PFSK-1 (cell line): ENCODE measurements at regions not wholly inside any gene's neighbourhood (a gene's known extent, or its start where the extent isn't known, plus 50 kb on each side); places are given as distances from the start of the nearest gene placed in this dataset.

Experiments
- FOXP2 ChIP-seq: optimal IDR thresholded peaks from 2 replicates; pipeline ENCODE3; 2011; ENCODE audit warnings: borderline replicate concordance, control low read depth, inconsistent platforms; ENCODE audit not compliant: insufficient read depth; ENCODE audit errors: extremely low read length, extremely low read depth
- POLR2AphosphoS5 ChIP-seq: IDR thresholded peaks from 2 replicates; pipeline ENCODE4 v1.6.1; 2012; ENCODE audit warnings: low read depth, mild to moderate bottlenecking, control low read depth, low read length, moderate library complexity
- SIN3A ChIP-seq: IDR thresholded peaks from 2 replicates; pipeline ENCODE4 v1.6.1; 2012; ENCODE audit warnings: mild to moderate bottlenecking, low read length, moderate library complexity, borderline replicate concordance; ENCODE audit not compliant: insufficient read depth
- TAF1 ChIP-seq: IDR thresholded peaks from 2 replicates; pipeline ENCODE4 v1.6.1; 2012; ENCODE audit warnings: low read length, control low read depth, borderline replicate concordance; ENCODE audit not compliant: insufficient read depth
- TF ChIP-seq, protein P1 (sequence below), 2 experiments: IDR thresholded peaks; 2 replicates each; pipeline versions ENCODE4 v1.6.1 to v1.8.0; 2011 to 2012; ENCODE audit warnings: low read depth in 2 of 2, low read length in 2 of 2, control low read depth in 1 of 2, inconsistent platforms in 1 of 2, mild to moderate bottlenecking in 1 of 2, moderate library complexity in 1 of 2; ENCODE audit not compliant: insufficient read depth in 1 of 2

- no peak for TF ChIP-seq POLR2AphosphoS5
- no peak for TF ChIP-seq FOXP2
- TF ChIP-seq, protein P1, sequence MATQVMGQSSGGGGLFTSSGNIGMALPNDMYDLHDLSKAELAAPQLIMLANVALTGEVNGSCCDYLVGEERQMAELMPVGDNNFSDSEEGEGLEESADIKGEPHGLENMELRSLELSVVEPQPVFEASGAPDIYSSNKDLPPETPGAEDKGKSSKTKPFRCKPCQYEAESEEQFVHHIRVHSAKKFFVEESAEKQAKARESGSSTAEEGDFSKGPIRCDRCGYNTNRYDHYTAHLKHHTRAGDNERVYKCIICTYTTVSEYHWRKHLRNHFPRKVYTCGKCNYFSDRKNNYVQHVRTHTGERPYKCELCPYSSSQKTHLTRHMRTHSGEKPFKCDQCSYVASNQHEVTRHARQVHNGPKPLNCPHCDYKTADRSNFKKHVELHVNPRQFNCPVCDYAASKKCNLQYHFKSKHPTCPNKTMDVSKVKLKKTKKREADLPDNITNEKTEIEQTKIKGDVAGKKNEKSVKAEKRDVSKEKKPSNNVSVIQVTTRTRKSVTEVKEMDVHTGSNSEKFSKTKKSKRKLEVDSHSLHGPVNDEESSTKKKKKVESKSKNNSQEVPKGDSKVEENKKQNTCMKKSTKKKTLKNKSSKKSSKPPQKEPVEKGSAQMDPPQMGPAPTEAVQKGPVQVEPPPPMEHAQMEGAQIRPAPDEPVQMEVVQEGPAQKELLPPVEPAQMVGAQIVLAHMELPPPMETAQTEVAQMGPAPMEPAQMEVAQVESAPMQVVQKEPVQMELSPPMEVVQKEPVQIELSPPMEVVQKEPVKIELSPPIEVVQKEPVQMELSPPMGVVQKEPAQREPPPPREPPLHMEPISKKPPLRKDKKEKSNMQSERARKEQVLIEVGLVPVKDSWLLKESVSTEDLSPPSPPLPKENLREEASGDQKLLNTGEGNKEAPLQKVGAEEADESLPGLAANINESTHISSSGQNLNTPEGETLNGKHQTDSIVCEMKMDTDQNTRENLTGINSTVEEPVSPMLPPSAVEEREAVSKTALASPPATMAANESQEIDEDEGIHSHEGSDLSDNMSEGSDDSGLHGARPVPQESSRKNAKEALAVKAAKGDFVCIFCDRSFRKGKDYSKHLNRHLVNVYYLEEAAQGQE (IDR thresholded peaks at IDR 0.05; ENCODE audit: insufficient read depth in 1 of 2, low read depth in 2 of 2, low read length in 2 of 2): no peak
- no peak for TF ChIP-seq TAF1
- TF ChIP-seq SIN3A: no peak
Observed at GRCh38 chr2:183952741-183953140, 645.6 kb upstream of the ZNF804A start.

- TF ChIP-seq POLR2AphosphoS5 (no peak), TAF1 (no peak), SIN3A (no peak), FOXP2 (no peak)
- TF ChIP-seq, protein P1 (IDR thresholded peaks at IDR 0.05; ENCODE audit: insufficient read depth in 1 of 2, low read depth in 2 of 2, low read length in 2 of 2): no peak
Observed at GRCh38 chr2:183963609-183964008, 634.7 kb upstream of the ZNF804A start.

DNA sequence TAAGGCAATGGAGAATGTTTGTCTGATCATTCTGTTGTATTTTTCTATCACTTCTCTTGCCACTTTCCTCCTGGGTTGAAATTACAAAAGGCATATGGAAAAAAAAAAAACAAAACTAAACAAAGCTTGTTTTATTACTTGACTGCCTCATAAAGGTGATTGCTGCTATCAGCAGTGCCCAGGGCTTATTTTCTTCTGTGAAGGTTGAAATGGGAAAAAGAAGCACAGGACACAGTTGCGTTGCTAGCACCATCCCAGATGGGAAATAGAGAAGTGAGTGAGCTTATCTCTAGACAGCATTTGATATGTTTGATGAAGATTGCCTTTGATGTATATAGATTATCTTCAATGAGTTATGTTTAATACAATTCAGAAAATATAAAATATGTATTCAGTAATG lies 633.8 kb upstream of the ZNF804A start:
- TF ChIP-seq POLR2AphosphoS5 (no peak), FOXP2 (no peak), SIN3A (no peak), TAF1 (no peak)
- TF ChIP-seq, protein P1 (IDR thresholded peaks at IDR 0.05; ENCODE audit: insufficient read depth in 1 of 2, low read depth in 2 of 2, low read length in 2 of 2): no peak

- TF ChIP-seq SIN3A (no peak), FOXP2 (no peak), TAF1 (no peak), POLR2AphosphoS5 (no peak)
- TF ChIP-seq, protein P1 (IDR thresholded peaks at IDR 0.05; ENCODE audit: insufficient read depth in 1 of 2, low read depth in 2 of 2, low read length in 2 of 2): no peak
Observed at GRCh38 chr2:183967756-183968155, 630.6 kb upstream of the ZNF804A start.

- no peak for TF ChIP-seq TAF1
- no peak for TF ChIP-seq FOXP2
- TF ChIP-seq, protein P1 (IDR thresholded peaks at IDR 0.05; ENCODE audit: insufficient read depth in 1 of 2, low read depth in 2 of 2, low read length in 2 of 2): no peak
- no peak for TF ChIP-seq SIN3A
- no peak for TF ChIP-seq POLR2AphosphoS5
Observed at GRCh38 chr2:183984871-183985270, 613.5 kb upstream of the ZNF804A start.
